Transverse colon (tissue), 4 donors: ENCODE measurements at regions not wholly inside any gene's neighbourhood (a gene's known extent, or its start where the extent isn't known, plus 50 kb on each side); places are given as distances from the start of the nearest gene placed in this dataset.

Experiments
- DNase-seq: peaks from one replicate; pipeline ENCODE4 v3.0.0-alpha.2; 2019
- H3K27ac ChIP-seq, 4 donors: fragments of 200-600 bp; sonication (generic); 2 replicates each; pipeline ENCODE4 v1.5.1; 2016 to 2018; ENCODE audit warnings: inconsistent platforms in 4 of 4
- H3K27me3 ChIP-seq: fragments of 200-600 bp; sonication (generic); 2 replicates; pipeline ENCODE4 v1.5.1; 2017; ENCODE audit warnings: inconsistent platforms
- H3K36me3 ChIP-seq, 4 donors: fragments of 200-600 bp; sonication (generic); 2 replicates each; pipeline ENCODE4 v1.5.1; 2017 to 2019; ENCODE audit warnings: inconsistent platforms in 4 of 4
- H3K4me1 ChIP-seq, 4 donors: fragments of 200-600 bp; sonication (generic); 2 replicates each; pipeline ENCODE4 v1.5.1; 2017 to 2020; ENCODE audit warnings: inconsistent platforms in 4 of 4
- H3K4me3 ChIP-seq, 4 donors: fragments of 200-600 bp; sonication (generic); 1 replicate in 1 of 4; 2 replicates in 3 of 4; pipeline versions ENCODE4 v1.5.1 to v1.6.1; 2017 to 2019; ENCODE audit warnings: inconsistent platforms in 4 of 4
- H3K9me3 ChIP-seq, 2 donors: fragments of 200-600 bp; sonication (generic); 2 replicates each; pipeline ENCODE4 v1.5.1; 2017 to 2019; ENCODE audit warnings: inconsistent platforms in 2 of 2
- CTCF ChIP-seq, 5 experiments: fragments of 200-600 bp in 3 of 5; fragments of 450-650 bp in 2 of 5; sonication (generic) in 3 of 5; IDR thresholded peaks; 1 replicate in 2 of 5; 2 replicates in 3 of 5; pipeline ENCODE4 v1.5.1; 2016 to 2017; ENCODE audit warnings: antibody characterized with exemption in 5 of 5, inconsistent platforms in 3 of 5, mild to moderate bottlenecking in 2 of 5, moderate library complexity in 1 of 5
- EP300 ChIP-seq: sonication (generic); formaldehyde crosslinking; IDR thresholded peaks from one replicate; pipeline ENCODE4 v1.6.1; 2017; ENCODE audit warnings: antibody characterized with exemption, low read depth
- POLR2A ChIP-seq: fragments of 450-650 bp; IDR thresholded peaks from one replicate; pipeline ENCODE4 v1.6.1; 2016; ENCODE audit warnings: antibody characterized with exemption, mild to moderate bottlenecking, moderate library complexity
- POLR2AphosphoS5 ChIP-seq, 3 donors: sonication (generic); formaldehyde crosslinking; IDR thresholded peaks; one replicate each; pipeline ENCODE4 v1.6.1; 2016; ENCODE audit warnings: antibody characterized with exemption in 3 of 3
- WGBS, 2 donors: methylation state at CpG; one replicate each; pipeline ENCODE4 v1.1.5; 2018; ENCODE audit warnings: low coverage in 1 of 2; 5-methylcytosine and 5-hydroxymethylcytosine counted together
- in situ Hi-C, 4 donors: fragments of 200-750 bp; cut with MboI; loops; one replicate each; pipeline versions ENCODE4 v1.15.0 to v1.15.1; 2017; ENCODE audit warnings: low sequenced_read_pairs in 3 of 4, low pct_ligation_motif_present in 1 of 4, low pct_unique_long_range_greater_than_20kb in 1 of 4
- intact Hi-C: fragments of 100-400 bp; cut with DNase I; formaldehyde crosslinking; loops from one replicate; pipeline ENCODE4 v1.15.1; 2023; ENCODE audit warnings: low total_unique reads

GRCh38 chr18:60534538-60534937 lies 162.0 kb upstream of the MC4R start:
- Histone ChIP-seq H3K27me3 (no peaks in the 10 kb centered on the region), H3K36me3 (no peaks in the 10 kb centered on the region), H3K9me3 (no peaks in the 10 kb centered on the region), H3K27ac (no peak overlapping the region), H3K4me3 (no peak overlapping the region), H3K4me1 (no peaks in the 10 kb centered on the region)
- TF ChIP-seq EP300 (no peak), POLR2AphosphoS5 (IDR thresholded peaks at IDR 0.05) (no peak), POLR2A (no peak), CTCF (IDR thresholded peaks at IDR 0.05) (no peak)
- in situ Hi-C loops = loop anchor here in 3 of 4 donors (10.0 to 25.0 kb wide), 2 partner anchors 547 to 550 kb away; no protein-coding TSS in a partner anchor
- intact Hi-C loops = no loop called here
- WGBS, 2 donors = 82 to 89% methylated on average over 1 of the region's 1 CpG
- DNase-seq = no peak

GRCh38 chr18:60537074-60537473 lies 164.5 kb upstream of the MC4R start:
- no peaks in the 10 kb centered on the region for H3K9me3 ChIP-seq

GRCh38 chr18:60538891-60539290 lies 166.3 kb upstream of the MC4R start:
- Histone ChIP-seq H3K4me1 (no peaks in the 10 kb centered on the region), H3K27me3 (no peaks in the 10 kb centered on the region), H3K36me3 (no peaks in the 10 kb centered on the region), H3K9me3 (no peaks in the 10 kb centered on the region), H3K27ac (no peak overlapping the region), H3K4me3 (no peak overlapping the region)
- DNase-seq = no peak
- 43 to 67% methylated on average over 2 of the region's 2 CpGs for WGBS, 2 donors
- intact Hi-C loops = no loop called here
- no peak for TF ChIP-seq CTCF (IDR thresholded peaks at IDR 0.05)
- TF ChIP-seq POLR2A = no peak
- TF ChIP-seq POLR2AphosphoS5 (IDR thresholded peaks at IDR 0.05) = no peak
- TF ChIP-seq EP300 = no peak
- in situ Hi-C loops = loop anchor here in 3 of 4 donors (10.0 to 25.0 kb wide), 2 partner anchors 552 to 554 kb away; no protein-coding TSS in a partner anchor

More at GRCh38 chr18:60537074-60537473, 164.5 kb upstream of the MC4R start:
- in situ Hi-C loops = loop anchor here in 3 of 4 donors (10.0 to 25.0 kb wide), 2 partner anchors 550 to 552 kb away; no protein-coding TSS in a partner anchor
- intact Hi-C loops = no loop called here
- 36 to 64% methylated on average over 1 of the region's 1 CpG for WGBS, 2 donors
- Histone ChIP-seq H3K27me3 (no peaks in the 10 kb centered on the region), H3K4me3 (no peak overlapping the region), H3K4me1 (no peaks in the 10 kb centered on the region), H3K27ac (no peak overlapping the region), H3K36me3 (no peaks in the 10 kb centered on the region)
- no peak for DNase-seq
- TF ChIP-seq POLR2AphosphoS5 (IDR thresholded peaks at IDR 0.05) (no peak), POLR2A (no peak), EP300 (no peak), CTCF (IDR thresholded peaks at IDR 0.05) (no peak)

- Histone ChIP-seq H3K27ac (no peak overlapping the region), H3K27me3 (no peaks in the 10 kb centered on the region), H3K4me1 (no peaks in the 10 kb centered on the region), H3K4me3 (no peak overlapping the region), H3K36me3 (no peaks in the 10 kb centered on the region), H3K9me3 (no peaks in the 10 kb centered on the region)
- intact Hi-C loops = loop anchor here (10.0 kb wide), 1 partner anchor 547 kb away; no protein-coding TSS in a partner anchor
- TF ChIP-seq POLR2A (no peak), CTCF (IDR thresholded peaks at IDR 0.05) (no peak), EP300 (no peak), POLR2AphosphoS5 (IDR thresholded peaks at IDR 0.05) (no peak)
- no peak for DNase-seq
- in situ Hi-C loops = loop anchor here in 2 of 4 donors (25.0 kb wide), 1 partner anchor 554 kb away; no protein-coding TSS in a partner anchor
Measured at GRCh38 chr18:60541661-60542060, 169.1 kb upstream of the MC4R start.
